ENCODE measurements at regions not wholly inside any gene's neighbourhood (a gene's known extent, or its start where the extent isn't known, plus 50 kb on each side); places are given as distances from the start of the nearest gene placed in this dataset.

DNA sequence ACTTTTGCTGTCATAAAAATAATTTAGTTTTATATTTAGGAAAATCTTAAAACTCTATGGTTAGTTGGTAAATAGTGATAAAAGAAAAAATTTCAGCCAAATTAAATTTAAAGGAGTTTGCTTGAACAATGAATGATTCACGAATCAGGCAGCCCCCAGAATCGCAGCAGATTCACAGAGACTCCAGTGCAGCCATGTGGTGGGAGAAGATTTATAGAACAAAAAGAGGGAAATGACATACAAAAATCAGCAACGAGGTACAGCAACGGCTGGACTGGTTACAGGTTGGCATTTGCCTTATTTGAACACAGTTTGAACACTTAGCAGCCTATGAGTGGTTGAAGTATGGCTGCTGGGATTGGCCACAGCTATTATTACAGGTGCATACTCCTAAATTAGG, 96.4 kb upstream of the MYCBP2 start:
- DNase-seq (ENCODE audit: low read depth in 2 of 2): no peak

DNA sequence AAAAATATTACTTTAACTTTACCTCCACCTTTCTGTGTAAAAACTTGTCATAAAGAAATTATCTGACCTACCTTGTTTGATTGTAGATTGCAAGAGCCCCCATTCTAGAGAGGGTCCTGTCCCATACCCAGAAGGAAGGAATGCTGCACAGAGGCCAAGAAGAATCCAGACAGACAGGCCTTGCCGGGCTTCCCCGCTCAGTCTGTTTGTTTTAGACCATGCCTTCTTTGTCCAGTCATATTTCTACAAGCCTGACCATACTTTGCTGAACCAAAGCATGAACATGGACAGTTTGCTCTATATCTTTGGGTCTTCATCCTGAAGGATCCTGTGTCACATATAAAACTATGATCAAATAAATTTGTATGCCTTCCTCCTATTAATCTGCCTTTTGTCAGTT, 95.8 kb upstream of the MYCBP2 start:
- DNase-seq (ENCODE audit: low read depth in 2 of 2): no peak

DNA sequence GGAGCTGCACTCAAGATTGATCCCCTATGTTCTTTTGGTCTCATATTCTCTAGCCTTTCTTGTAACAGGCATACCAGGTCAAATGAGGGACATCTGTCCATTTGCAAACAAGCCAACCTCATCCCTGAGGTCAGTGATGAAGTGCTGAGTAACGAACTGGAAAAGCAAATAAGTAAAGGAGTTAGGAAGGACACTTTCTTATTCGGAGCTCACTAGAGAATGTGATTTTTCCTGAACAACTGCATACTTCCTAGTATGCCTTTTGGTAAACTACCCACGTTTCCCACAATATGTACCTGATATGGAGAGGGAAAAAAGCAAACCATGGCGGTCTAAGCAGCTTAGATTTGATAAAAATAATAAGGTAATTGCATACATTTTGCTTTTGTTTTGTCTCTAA, 91.0 kb upstream of the MYCBP2 start:
- no peak for DNase-seq (ENCODE audit: low read depth in 2 of 2)

DNA sequence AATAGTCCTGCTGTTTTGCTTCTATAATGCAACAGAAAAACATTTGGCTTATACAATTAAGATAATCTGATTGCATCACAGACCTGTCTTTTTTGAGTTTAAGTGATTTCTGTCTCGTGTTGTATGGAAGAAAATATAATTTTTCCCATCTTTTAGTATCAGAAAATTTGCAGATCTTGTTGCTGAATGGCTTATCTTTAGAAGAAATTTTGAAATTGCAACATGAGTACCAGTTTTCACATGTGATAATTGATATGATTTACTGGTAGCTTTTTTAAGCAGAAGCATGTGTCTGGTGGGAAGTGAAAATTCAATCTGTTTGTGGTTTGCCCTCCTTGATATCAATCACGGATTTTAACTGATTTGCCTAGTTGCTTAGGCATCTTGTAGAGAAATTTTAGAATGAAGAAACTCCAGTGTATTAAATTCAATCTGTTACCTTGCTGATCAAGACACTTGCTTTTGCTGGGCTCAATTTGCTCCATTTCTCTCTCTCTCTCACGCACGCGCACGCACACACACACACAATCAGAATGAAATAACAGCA, 89.8 kb upstream of the MYCBP2 start:
- no peak for DNase-seq (ENCODE audit: low read depth in 2 of 2)

DNA sequence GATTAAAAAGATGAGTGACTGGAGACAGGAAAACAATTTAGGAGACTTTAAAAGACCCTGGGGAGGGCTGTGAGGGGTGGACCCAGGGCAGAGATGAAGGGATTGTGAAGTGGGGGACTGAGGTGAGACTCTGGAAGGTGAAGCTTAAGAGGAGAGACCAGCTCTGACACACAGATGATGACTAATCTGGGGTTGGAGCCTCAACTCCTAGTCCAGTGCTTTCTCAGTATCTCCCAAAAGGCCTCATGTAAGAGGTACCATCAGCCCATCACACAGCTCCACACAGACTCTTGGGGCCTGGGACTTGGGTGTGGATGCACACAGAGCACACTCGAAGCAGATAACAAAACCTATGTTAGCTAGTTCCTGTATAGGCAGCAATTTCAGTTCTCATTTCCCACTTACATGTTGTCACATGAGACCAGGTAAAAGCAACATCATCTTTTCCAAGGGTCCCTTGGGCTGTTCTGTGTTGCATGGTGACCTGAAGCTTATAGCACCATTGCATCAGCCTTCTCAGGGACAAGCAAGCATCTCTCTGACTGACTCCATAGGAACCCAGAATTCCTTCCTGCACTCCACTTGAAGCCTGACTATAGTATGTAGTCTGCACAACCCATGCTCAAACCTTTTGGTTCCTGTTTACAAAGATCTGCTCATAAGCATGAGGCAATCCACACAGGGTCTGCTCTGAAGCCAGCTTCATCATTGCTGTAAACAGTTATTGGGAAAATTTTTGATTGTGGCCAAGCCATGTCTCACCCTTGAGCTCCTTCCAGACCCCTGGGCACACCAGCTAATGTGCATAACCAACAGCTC, 88.6 kb upstream of the MYCBP2 start:
- DNase-seq (ENCODE audit: low read depth in 2 of 2): no peak

DNA sequence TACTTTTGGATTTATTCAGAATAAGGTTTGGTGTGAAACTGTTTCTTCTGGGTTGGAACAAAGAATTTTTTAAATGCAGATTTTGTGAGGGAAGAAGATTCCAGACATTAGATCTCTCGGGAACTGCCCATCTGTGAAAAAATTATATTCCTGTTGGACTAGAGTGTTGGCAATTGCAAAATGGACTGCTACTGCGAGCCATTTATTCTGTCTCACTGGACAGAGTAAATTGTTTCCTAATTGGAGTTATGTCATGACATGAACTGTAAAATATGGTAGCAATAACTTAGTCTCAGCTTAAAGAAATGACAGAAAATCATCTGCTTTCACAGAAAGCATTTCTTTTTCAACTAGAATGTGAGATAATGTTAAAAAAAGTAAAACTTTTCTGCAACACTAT, 86.0 kb upstream of the MYCBP2 start:
- no peak for DNase-seq (ENCODE audit: low read depth in 2 of 2)

DNA sequence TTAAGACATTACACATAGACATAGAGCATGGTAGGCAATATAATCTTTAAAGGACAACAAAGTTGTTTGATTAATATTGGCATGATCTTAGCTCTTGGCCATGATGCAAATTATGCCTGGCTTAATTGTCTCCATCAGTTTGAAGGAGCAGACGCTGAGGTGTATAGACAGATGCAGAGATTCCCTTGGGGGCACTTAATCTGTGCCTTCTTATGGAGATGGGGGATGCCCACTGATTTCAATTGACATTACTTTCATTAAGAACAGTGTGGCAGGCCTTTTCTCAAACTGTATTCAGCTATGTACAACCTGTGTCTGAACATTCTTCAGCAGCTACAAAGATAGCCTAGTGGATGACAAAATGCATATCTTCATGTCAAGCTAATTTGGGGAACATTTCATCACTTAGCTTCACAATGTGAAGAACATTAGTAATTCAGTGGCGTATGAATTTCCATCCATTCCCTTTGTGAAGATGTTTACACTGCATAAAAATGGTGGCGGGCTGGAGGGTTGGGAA, 85.3 kb upstream of the MYCBP2 start:
- no peak for DNase-seq (ENCODE audit: low read depth in 2 of 2)

DNA sequence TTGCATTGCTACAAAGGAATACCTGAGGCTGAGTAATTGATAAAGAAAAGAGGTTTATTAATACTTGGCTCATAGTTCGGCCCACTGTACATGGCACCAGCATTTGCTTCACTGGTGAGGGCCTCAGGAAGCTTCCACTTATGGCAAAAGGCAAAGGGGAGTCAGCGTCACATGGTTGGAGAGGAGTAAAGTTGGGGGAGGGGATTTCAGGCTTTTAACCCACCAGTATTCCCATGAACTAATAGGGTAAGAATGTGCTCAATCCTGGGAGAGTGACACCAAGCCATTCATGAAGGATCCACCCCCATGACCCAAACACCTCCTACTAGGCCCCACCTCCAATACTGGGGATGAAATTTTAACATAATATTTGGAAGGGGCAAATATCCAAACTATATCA, 82.5 kb upstream of the MYCBP2 start:
- DNase-seq (ENCODE audit: low read depth in 2 of 2): no peak

DNA sequence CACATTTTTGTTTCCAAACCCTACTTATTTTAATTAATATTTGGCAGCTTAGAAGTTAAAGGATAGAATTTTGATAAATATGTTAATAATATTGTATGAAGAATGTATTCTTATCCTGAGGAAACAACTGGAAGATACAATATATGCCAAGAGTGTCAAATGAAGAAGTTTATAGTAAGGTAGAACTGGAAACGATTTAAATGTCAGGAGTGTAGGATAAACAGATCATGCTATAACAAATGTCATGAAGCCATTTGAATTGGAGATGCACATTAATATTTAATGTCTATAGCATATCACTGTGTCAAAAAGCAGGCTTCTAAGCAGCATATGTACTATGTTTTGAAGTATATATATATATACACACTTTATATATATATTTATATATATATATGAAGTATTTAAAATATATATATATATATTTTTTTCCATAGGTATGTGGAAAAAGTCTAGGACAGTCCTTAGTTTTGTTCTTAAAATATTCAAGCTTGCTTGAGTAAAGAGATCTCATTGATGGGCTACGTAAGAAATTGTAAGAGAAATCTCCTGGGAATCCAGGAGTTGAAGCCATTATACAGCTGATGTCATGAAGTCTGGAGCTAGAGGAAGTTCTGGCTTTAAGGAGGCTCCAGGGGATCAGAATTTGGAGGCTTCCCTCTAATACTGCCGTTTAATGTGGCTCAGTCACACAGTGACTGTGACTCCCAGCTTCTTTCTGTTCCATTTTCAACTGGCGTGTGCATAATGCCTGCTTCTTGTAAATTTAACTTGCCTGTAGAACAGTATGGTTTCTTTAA, 79.9 kb upstream of the MYCBP2 start:
- no peak for DNase-seq (ENCODE audit: low read depth in 2 of 2)

DNA sequence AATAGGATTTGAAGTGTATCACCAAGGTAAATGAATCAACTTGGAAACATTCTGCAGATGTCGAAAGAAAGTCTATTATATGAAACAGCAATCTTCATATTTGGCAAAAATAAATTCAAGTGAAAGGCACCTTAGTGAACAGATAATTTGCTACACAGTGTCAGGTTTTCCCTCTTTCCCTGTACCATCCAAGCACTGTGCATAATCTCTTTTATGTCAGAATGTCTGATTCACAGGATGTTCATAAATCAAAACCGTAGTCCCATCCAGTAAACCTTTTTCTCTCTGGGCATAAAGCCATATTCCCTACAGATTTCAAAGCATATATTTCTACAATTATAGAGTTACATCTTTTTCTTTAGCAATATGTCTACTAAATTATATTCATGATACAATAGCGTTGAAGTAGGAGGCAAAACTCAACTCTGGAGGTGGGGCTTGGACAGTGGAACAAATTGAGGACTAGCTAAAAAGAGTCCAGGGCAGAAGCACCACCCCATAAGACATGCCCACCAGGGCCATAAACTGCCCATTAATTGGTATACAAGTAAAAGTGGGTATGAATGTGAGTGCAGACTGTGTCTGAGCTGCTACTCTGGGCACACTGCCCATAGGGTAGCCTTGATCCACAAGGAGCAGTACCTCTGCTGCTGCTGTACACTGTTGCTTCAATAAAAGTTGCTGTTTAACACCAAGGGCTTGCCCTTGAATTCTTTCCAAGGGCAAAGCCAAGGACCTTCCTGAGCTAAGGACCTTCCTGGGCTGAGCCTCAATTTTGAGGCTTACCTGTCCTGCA, 72.1 kb upstream of the MYCBP2 start:
- DNase-seq (ENCODE audit: low read depth in 2 of 2): no peak

DNA sequence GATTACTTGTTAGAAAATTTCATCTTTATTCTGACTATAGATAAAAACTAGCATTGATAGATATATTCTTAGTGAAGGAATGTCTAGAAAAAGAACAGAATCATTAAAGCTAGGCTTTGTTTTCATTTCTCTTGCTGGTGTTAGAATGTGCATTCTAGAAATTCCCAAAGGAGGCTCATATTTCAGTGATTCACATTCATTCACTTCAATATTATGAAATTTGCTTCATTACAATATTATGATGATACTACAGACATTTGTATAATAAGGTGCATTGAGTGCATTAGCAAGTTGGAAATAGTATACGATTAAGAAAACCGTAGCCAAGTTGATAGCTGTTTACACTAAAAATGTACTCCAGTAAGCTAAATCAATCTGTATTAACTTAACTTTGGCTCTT, 70.7 kb upstream of the MYCBP2 start:
- DNase-seq (ENCODE audit: low read depth in 2 of 2): no peak

DNA sequence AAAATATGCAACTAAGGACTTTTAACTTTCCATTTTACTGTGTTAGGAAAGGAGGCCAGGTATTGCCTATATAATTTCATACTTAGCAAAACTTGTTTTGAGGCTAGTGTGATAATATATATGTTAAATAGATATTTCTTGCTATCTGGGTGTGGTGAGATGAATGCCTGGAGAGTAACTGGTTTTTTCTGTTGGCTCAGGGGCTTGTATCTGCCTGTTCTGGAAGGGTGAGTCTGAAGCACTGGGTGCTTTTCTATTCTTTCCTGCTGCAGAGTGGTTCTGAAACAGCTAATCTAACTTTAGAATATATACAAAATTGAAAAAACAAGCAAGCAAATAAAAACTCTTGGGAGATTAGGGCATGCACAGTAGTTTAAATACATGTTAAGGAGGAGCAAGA, 64.6 kb upstream of the MYCBP2 start:
- no peak for DNase-seq (ENCODE audit: low read depth in 2 of 2)

DNA sequence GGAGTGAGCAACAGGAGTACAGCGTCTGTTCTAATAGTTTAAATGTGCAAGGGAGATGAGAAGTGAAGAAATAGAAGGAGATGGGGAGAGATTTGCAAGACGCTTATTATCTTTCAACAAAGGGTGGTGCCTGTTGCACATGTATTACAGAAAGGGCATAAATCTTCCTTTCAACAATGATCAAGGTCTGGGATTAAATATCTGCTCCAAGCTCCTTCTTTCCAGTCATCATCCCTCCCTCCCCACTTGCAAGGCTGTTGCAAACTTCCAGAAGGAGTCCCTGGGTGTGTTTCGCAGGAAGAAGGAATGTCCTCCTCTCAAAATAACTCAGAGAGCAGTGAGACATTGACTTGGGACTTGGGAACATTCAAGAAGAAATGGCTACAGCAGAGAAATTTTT, 63.5 kb upstream of the MYCBP2 start:
- no peak for DNase-seq (ENCODE audit: low read depth in 2 of 2)

DNA sequence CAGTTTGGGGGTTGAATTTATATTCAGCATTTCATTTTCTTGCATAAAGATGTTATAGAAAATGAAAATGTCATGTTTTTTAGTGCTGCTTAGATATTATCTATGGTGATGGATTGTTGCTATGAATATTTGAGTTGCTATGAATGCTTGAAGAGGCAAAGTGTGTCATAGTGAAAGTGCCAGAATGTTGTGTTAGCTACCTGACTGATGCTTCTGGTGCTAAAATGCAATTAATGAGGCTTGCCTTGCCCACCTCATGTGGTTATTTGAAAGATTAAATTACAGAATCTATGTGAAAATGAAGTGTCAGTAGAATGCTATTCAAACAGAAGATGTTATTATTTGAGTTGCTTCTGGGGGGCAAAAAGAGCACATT, 62.7 kb upstream of the MYCBP2 start:
- no peak for DNase-seq (ENCODE audit: low read depth in 2 of 2)

DNA sequence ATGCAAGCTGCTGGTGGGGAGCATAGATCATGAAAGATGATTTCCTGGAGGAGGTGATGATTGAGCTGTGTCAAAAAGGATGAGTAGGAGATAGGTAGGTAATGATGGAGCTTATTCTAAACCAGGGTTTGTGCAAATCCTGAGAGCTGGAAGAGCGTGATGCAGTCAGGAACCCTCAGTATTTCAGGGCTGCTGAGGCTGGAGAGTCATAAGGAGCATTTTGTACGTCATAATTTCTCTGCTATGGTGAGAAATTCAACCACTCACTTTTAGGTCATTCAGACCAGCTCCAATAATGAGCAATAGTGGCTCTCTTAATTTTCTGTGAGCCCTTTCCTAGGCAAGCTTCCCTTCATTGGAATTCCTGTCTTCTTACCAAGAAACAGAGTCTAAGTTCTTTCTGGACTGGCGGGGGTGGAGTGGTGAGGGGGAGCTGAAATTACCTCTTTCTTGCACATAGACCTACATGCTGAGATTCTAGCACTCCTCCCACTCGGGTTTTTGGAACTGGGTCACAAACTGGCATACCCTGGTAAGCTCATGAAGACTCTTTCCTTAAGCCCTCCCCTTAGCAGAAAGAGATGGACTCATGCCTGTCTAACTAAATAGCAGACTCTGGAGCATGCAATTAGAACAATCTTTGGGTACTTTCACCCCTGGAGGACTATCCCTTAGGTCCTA, 62.2 kb upstream of the MYCBP2 start:
- no peak for DNase-seq (ENCODE audit: low read depth in 2 of 2)

DNA sequence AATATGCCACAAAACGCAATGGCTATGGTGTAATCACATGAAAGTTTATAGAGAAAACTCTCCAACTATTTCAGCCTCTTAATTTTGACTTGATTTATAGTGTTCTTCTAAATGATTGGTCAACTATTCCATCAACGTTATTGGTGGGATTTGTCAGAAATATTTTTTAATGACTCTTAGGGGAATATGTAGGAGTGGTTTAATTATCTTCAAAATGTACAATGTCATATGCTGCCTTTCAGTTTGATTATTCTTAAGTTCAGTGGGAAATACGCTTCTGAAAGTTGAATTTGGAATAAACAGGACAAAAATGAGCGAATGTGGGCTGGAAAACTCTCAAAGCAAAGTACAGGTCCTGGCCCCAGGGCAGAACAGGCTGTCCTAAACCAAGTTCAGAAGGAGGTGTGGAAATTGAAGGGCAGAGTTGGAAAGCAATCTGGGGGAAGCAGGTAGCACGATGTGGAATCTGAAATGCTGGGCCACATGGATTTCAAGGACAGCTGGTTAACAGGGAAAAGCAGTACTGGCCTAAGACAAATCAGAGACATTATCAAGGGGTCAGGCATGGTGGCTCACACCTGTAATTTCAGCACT, 60.8 kb upstream of the MYCBP2 start:
- no peak for DNase-seq (ENCODE audit: low read depth in 2 of 2)

DNA sequence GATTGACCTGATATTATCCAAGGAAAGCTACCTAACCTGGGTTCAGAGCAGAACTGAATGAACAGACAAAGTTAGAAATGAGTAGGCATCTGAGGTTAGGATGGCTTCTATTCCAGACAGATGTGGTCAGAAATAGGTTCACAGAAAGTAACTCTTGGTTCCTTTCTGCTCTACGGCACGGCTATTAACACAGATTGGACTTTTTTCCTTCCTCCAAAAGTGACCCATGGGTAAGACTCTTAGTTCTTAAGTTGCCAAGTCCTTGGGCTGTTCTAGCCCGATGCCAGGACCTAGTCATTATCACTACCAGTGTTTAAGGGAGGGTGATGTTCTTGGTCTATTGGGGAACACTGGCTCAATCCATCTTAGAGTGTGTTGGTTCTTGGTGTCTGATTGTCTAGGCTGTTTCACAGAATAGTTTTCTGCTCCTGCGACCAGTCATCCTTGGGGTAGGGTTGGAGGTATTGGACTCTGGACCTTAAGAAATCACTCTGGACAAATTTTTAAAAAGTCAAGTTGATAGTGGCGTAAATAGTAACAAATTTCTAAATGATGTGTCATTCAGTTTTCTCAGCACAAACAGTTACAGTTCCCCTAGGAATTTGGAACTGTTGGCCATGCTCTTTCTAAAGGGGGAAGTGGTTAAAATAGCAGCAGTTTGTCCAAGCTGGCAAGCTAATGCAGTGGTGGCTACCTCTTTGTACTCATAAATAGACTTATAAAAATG, 60.1 kb upstream of the MYCBP2 start:
- no peak for DNase-seq (ENCODE audit: low read depth in 2 of 2)

DNA sequence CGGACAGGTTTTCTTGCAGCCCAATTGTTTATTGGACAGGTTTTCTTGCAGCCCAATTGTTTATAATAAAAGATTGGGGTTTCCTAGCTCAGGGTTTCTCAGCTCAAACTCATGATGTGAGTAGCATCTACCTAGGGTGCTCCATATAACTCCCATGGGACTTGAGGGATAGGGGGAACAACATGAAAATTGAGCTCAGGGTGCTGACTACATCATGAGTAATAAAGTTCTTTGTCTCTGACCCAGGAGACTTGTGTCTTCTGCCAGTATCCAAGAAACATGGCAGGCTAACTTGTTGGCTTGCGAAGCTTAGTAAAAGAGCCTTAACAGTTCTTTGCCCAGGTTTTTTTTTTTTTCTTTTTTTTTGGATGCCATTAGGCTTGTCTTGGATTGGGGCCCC, 59.2 kb upstream of the MYCBP2 start:
- DNase-seq (ENCODE audit: low read depth in 2 of 2): no peak

DNA sequence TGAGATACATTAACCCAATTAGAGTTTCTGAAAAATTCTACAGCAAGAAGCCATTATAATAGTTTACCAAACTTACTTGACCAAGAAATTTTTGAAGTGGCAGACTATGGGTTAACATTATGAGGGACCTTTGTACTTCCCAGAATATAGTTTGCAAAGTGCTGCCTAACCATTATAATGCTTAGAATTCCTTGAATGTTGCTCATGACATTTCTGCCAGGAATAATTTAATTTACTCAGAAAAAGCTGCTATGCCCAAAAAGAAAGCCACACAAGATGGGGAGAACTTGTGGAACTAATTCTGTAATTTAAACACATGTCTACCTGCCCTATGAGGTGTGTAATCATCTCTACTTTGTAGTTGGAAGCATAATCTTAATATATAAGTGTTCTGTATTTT, 58.1 kb upstream of the MYCBP2 start:
- no peak for DNase-seq (ENCODE audit: low read depth in 2 of 2)

DNA sequence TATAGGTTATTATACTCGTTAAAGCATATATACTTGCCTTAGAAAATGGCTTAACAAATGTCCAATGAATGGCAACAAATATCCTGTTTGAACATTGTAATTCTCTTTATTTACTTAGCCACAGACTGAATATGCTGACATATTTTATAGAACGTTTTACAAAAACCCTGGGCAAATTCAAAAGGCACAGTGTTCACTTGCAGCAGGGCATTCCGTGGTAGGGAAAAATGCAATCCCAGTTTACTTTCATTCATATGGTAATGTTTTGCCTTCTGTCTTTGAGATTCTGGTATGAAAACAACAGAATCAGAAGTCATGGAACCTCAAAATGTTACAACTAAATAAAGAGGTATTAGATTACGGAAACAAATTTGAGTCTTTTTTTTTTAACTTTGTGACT, 56.2 kb upstream of the MYCBP2 start:
- DNase-seq (ENCODE audit: low read depth in 2 of 2): no peak

All from activated CD4-positive, alpha-beta T cell treated with anti-CD3 and anti-CD28 coated beads for 24 hours (primary cell).